ENCODE measurements at regions not wholly inside any gene's neighbourhood (a gene's known extent, or its start where the extent isn't known, plus 50 kb on each side); places are given as distances from the start of the nearest gene placed in this dataset.
"Not testable (repeated sequence)": the region's sequence is repeated elsewhere in the genome, so short reads cannot be mapped to it uniquely, and the experiment has no call there.

- no peaks in the 10 kb centered on the region for H3K27me3 Mint-ChIP-seq
- no peaks in the 10 kb centered on the region for H3K36me3 Mint-ChIP-seq (ENCODE audit: low read depth)
- ATAC-seq (no peak), DNase-seq (no peak)
- no peak overlapping the region for H3K27ac Mint-ChIP-seq
- H3K4me1 Mint-ChIP-seq, result no peaks in the 10 kb centered on the region
- no peak overlapping the region for H3K4me3 Mint-ChIP-seq
- no peaks in the 10 kb centered on the region for H3K9me3 Mint-ChIP-seq
These were observed 488.7 kb upstream of the SPRED2 start for GRCh38 chr2:65921116-65921515.

DNA sequence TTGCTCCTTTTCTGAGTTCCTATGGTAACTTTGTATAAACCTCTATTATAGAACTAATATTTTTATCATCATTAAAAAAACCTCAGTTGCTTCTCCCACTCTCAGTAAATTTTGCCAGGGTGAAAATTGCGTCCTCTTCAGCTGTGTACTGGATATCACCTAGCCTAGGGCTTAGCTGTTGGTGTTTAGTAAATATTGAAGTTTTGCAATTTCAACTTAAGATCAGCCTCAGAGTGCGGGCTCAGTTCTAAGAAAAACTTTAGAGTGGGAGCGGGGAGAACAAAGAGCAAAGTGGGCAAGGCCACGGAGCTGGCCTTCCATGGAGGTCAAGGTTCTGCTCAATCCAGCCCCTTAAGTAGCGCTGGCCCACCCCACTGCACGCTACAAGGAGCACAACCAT is 488.3 kb upstream of the SPRED2 start:
- no peaks in the 10 kb centered on the region for H3K9me3 Mint-ChIP-seq
- H3K36me3 Mint-ChIP-seq (ENCODE audit: low read depth), result no peaks in the 10 kb centered on the region
- no peaks in the 10 kb centered on the region for H3K27me3 Mint-ChIP-seq
- H3K4me1 Mint-ChIP-seq, result no peaks in the 10 kb centered on the region
- no peak overlapping the region for H3K27ac Mint-ChIP-seq
- ATAC-seq (no peak), DNase-seq (no peak)
- no peak overlapping the region for H3K4me3 Mint-ChIP-seq

GRCh38 chr2:65919550-65920188 is 487.3 kb upstream of the SPRED2 start:
- H3K27me3 Mint-ChIP-seq, result no peaks in the 10 kb centered on the region
- DNase-seq (no peak), ATAC-seq (no peak)
- H3K27ac Mint-ChIP-seq, result no peak overlapping the region
- no peak overlapping the region for H3K4me3 Mint-ChIP-seq
- H3K9me3 Mint-ChIP-seq, result no peaks in the 10 kb centered on the region
- H3K36me3 Mint-ChIP-seq (ENCODE audit: low read depth), result no peaks in the 10 kb centered on the region
- no peaks in the 10 kb centered on the region for H3K4me1 Mint-ChIP-seq

GRCh38 chr2:65918760-65919187 is 486.4 kb upstream of the SPRED2 start:
- Mint-ChIP-seq H3K4me1 (no peaks in the 10 kb centered on the region), H3K36me3 (ENCODE audit: low read depth) (no peaks in the 10 kb centered on the region), H3K27ac (no peak overlapping the region), H3K9me3 (no peaks in the 10 kb centered on the region), H3K4me3 (no peak overlapping the region), H3K27me3 (no peaks in the 10 kb centered on the region)
- ATAC-seq, result no peak
- no peak for DNase-seq

DNA sequence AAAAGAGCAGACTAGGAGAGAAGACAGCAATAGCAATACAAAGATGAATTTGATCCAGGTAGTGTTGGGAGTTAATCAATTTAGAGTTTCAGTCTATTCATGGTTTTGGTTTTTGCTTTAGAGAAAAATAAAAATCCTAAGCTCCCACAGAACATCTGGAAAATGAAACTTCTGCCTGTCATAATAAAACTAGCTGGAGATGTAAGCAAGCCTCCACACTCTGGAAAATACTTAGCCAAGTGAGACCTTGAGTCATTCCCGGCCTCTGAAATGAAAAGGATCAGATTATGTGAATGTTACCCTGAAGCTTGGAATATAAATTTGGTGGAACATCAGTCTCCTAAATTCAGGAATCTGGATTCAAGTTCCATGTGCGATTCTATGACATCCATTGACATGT is 485.6 kb upstream of the SPRED2 start:
- ATAC-seq, result no peak
- no peaks in the 10 kb centered on the region for H3K9me3 Mint-ChIP-seq

DNA sequence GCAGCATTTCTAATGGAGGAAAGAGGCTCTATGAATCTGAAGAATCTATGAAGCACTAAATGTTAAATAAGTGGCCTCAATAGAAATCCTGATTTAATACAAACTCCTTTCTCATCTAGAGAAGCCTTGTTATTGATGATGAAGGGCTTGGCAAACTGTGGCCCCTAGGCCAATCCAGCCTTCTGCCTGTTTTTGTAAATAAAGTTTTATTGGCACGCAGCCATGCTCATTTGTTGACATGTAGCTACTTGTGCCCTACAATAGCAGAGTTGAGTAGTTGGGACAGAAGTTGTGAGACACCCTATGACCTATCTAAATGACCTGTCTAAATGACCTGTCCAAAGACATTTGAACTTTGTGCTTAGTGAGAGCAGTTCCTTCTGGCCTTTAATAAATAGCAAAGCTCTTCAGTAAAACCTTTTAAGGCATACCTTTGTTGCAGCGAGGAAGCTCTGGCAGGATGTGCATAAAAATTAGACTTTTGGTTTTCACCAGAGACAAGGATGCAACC is 484.4 kb upstream of the SPRED2 start:
- DNase-seq (no peak), ATAC-seq (no peak)
- H3K27me3 Mint-ChIP-seq, result no peaks in the 10 kb centered on the region
- H3K4me1 Mint-ChIP-seq, result no peaks in the 10 kb centered on the region
- H3K9me3 Mint-ChIP-seq, result no peaks in the 10 kb centered on the region
- no peak overlapping the region for H3K27ac Mint-ChIP-seq
- no peaks in the 10 kb centered on the region for H3K36me3 Mint-ChIP-seq (ENCODE audit: low read depth)
- no peak overlapping the region for H3K4me3 Mint-ChIP-seq

More for the DNA sequence above, 485.6 kb upstream of the SPRED2 start:
- H3K27ac Mint-ChIP-seq, result no peak overlapping the region
- H3K27me3 Mint-ChIP-seq, result no peaks in the 10 kb centered on the region
- no peaks in the 10 kb centered on the region for H3K4me1 Mint-ChIP-seq
- H3K4me3 Mint-ChIP-seq, result no peak overlapping the region
- H3K36me3 Mint-ChIP-seq (ENCODE audit: low read depth), result no peaks in the 10 kb centered on the region
- DNase-seq, result no peak

- Mint-ChIP-seq H3K27me3 (no peaks in the 10 kb centered on the region), H3K27ac (no peak overlapping the region), H3K9me3 (no peaks in the 10 kb centered on the region), H3K4me1 (no peaks in the 10 kb centered on the region), H3K36me3 (ENCODE audit: low read depth) (no peaks in the 10 kb centered on the region), H3K4me3 (no peak overlapping the region)
- DNase-seq, result no peak
- ATAC-seq, result no peak
These were observed 483.8 kb upstream of the SPRED2 start for GRCh38 chr2:65916177-65916576.

- Mint-ChIP-seq H3K9me3 (no peaks in the 10 kb centered on the region), H3K27me3 (no peaks in the 10 kb centered on the region), H3K36me3 (ENCODE audit: low read depth) (no peaks in the 10 kb centered on the region), H3K27ac (no peak overlapping the region), H3K4me1 (no peaks in the 10 kb centered on the region), H3K4me3 (no peak overlapping the region)
- DNase-seq (no peak), ATAC-seq (no peak)
These were observed 482.9 kb upstream of the SPRED2 start for GRCh38 chr2:65915273-65915672.

DNA sequence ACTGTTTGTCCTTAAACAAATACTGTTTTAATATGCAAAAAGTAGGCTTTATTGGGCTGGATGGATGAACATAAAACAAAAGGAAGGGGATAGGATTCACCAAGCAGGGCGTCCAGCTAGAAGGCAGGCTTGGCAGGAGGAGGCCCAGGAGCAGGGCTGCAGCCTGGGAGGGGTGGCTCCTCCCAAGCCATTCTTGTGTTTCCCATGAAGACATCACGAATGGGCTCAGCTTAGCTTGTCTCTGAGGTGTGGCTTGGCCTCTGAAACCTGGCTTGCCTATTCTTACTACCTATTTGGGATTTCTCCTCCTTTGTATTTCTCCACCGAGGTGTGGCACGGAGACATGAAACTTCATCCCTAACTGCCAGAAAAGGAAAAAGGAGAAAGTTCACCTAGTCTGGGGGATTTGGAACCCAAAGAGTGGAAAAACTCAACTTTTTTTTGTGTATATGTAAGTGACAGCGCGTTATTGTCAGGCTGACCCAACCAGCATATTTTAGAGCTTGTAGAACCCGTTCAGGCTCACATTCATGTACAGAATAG is 481.9 kb upstream of the SPRED2 start:
- Mint-ChIP-seq H3K27ac (no peak overlapping the region), H3K4me3 (no peak overlapping the region), H3K4me1 (no peaks in the 10 kb centered on the region), H3K9me3 (no peaks in the 10 kb centered on the region), H3K27me3 (no peaks in the 10 kb centered on the region), H3K36me3 (ENCODE audit: low read depth) (no peaks in the 10 kb centered on the region)
- DNase-seq (no peak), ATAC-seq (no peak)

- H3K27ac Mint-ChIP-seq, result no peak overlapping the region
- no peak overlapping the region for H3K4me3 Mint-ChIP-seq
- H3K27me3 Mint-ChIP-seq, result peaks cover 2% of the 10 kb centered on the region
- ATAC-seq, result no peak
- H3K36me3 Mint-ChIP-seq (ENCODE audit: low read depth), result no peaks in the 10 kb centered on the region
- H3K9me3 Mint-ChIP-seq, result peaks cover 4% of the 10 kb centered on the region
- no peaks in the 10 kb centered on the region for H3K4me1 Mint-ChIP-seq
- DNase-seq, result no peak
These were observed 481.4 kb upstream of the SPRED2 start for GRCh38 chr2:65913813-65914212.

DNA sequence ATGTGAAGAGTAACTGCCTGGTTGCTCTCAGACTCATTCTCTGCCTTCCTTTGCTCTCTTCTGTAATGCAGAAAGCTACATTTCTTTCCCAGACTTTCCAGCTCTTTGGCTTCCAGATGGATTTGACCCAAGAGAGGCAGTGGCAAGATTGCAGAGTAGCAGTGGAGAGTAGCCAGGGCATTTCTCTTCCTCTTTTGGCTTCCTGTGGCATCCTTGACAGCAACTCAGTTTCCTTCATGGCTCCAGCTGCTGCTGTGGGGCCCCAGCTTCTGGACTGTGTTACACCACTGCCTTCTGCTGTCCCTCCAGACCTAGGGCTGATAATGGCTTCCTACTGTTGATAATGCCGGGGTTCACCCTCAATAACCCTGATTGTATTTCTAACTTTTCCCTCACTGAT is 469.4 kb upstream of the SPRED2 start:
- no peak for ATAC-seq
- Mint-ChIP-seq H3K36me3 (ENCODE audit: low read depth) (no peaks in the 10 kb centered on the region), H3K9me3 (peaks cover 4% of the 10 kb centered on the region), H3K27me3 (peaks cover 2% of the 10 kb centered on the region), H3K4me3 (no peak overlapping the region), H3K27ac (no peak overlapping the region), H3K4me1 (no peaks in the 10 kb centered on the region)
- DNase-seq, result no peak

GRCh38 chr2:65896446-65896845 is 464.0 kb upstream of the SPRED2 start:
- H3K4me1 Mint-ChIP-seq, result no peaks in the 10 kb centered on the region
- no peaks in the 10 kb centered on the region for H3K27me3 Mint-ChIP-seq
- ATAC-seq (no peak), DNase-seq (no peak)
- no peaks in the 10 kb centered on the region for H3K9me3 Mint-ChIP-seq
- no peak overlapping the region for H3K4me3 Mint-ChIP-seq
- H3K36me3 Mint-ChIP-seq (ENCODE audit: low read depth), result no peaks in the 10 kb centered on the region
- H3K27ac Mint-ChIP-seq, result no peak overlapping the region

DNA sequence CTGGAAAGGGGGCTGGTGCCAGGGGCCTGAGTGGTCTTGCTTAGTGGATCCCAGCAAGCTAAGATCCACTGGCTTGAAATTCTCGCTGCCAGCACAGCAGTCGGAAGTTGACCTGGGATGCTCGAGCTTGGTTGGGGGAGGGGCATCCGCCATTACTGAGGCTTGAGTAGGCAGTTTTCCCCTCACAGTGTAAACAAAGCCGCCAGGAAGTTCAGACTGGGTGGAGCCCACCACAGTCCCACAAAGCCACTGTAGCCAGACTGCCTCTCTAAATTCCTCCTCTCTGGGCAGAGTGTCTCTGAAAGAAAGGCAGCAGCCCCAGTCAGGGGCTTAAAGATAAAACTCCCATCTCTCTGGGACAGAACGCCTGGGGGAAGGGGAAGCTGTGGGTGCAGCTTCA is 457.7 kb upstream of the SPRED2 start:
- ATAC-seq; DNase-seq; H3K4me3 Mint-ChIP-seq; H3K36me3 Mint-ChIP-seq (ENCODE audit: low read depth); H3K4me1 Mint-ChIP-seq; H3K9me3 Mint-ChIP-seq; H3K27ac Mint-ChIP-seq; H3K27me3 Mint-ChIP-seq: not testable (repeated sequence)

DNA sequence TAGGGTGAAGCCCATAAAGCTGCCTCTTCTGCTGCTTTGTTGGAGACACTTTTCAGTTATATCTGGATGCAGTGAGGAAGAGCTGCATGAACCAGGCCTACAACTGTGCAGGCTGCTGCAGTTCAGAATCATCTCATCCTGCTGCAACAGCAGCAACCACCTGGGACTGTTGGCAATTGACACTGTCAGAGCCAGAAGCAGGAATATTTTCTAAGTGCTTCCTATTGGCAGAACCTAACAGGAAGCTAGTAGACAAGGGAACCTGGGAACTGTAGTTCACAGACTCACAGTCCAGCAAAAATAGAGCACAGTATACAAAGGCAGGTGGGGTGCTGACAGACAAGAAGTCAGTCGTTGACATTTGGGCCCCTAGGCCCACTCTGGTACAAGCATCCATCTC is 452.9 kb upstream of the SPRED2 start:
- no peaks in the 10 kb centered on the region for H3K36me3 Mint-ChIP-seq (ENCODE audit: low read depth)
- H3K4me1 Mint-ChIP-seq, result no peaks in the 10 kb centered on the region
- no peak overlapping the region for H3K4me3 Mint-ChIP-seq
- DNase-seq (no peak), ATAC-seq (no peak)
- H3K27me3 Mint-ChIP-seq, result no peaks in the 10 kb centered on the region
- no peak overlapping the region for H3K27ac Mint-ChIP-seq
- H3K9me3 Mint-ChIP-seq, result peaks cover 4% of the 10 kb centered on the region

DNA sequence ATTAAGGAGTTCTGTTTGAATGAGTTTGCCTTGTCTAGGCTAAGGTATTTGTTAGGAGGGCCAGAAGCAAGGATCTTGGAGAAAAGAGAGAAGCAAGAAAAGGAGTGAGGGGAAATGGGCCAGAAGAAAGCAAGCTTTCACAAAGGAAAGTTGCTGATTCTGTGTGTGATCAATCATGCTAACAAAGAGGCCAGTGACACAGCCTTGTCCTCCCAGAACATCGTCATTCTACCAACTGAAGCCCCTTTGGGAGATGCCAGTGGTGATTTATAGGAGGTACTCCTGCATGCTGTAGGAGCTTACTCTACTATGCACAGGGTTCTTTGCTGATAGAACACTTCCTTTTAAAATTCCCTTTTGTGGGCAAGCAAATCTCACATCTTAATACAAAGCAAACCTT is 449.2 kb upstream of the SPRED2 start:
- H3K27ac Mint-ChIP-seq, result no peak overlapping the region
- ATAC-seq (no peak), DNase-seq (no peak)
- no peaks in the 10 kb centered on the region for H3K27me3 Mint-ChIP-seq
- H3K36me3 Mint-ChIP-seq (ENCODE audit: low read depth), result no peaks in the 10 kb centered on the region
- no peaks in the 10 kb centered on the region for H3K4me1 Mint-ChIP-seq
- H3K4me3 Mint-ChIP-seq, result no peak overlapping the region
- no peaks in the 10 kb centered on the region for H3K9me3 Mint-ChIP-seq

DNA sequence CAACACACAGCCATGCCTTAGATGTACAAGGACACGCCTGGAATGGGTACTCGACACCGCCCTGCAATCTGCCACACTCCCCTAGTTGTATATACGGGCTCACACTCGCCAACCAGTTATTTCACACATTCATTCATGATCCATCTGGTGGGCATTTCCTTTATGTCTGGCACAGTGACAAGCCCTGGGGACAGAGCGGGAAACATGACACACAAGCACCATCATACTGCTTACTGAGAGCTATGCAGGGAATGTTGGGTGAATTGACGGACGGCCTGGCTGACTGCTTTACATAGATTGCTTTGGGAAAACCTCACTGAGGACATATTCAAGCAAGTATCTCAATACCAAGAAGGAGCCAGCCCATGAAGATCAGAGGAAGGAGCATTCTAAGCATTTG is 448.0 kb upstream of the SPRED2 start:
- Mint-ChIP-seq H3K27ac (no peak overlapping the region), H3K9me3 (no peaks in the 10 kb centered on the region), H3K27me3 (no peaks in the 10 kb centered on the region), H3K4me3 (no peak overlapping the region), H3K36me3 (ENCODE audit: low read depth) (no peaks in the 10 kb centered on the region), H3K4me1 (no peaks in the 10 kb centered on the region)
- DNase-seq, result no peak
- no peak for ATAC-seq

Data from activated naive CD8-positive, alpha-beta T cell treated with anti-CD3 and anti-CD28 coated beads, Interleukin-2, amount 50 U/mL, for 24 hours (primary cell).